OCI-LY3 (cell line): ENCODE measurements at regions not wholly inside any gene's neighbourhood (a gene's known extent, or its start where the extent isn't known, plus 50 kb on each side); places are given as distances from the start of the nearest gene placed in this dataset.

Experiments
- H2AFZ ChIP-seq: fragments of 200-600, 300-600 bp; shearing (Covaris generic); 2 replicates; pipeline ENCODE4 v1.6.0; 2014; ENCODE audit warnings: antibody characterized with exemption, low read depth, low read length
- H3K27ac ChIP-seq: fragments of 200-600, 300-600 bp; sonication (generic); 2 replicates; pipeline ENCODE4 v1.5.1; 2014; ENCODE audit warnings: mild to moderate bottlenecking, low read length, moderate library complexity, mixed read lengths
- H3K27me3 ChIP-seq: fragments of 200-600, 300-600 bp; sonication (generic); 2 replicates; pipeline ENCODE4 v1.6.1; 2014; ENCODE audit warnings: low read depth, low read length, mixed read lengths
- H3K36me3 ChIP-seq: fragments of 200-600, 300-600 bp; sonication (generic); replicated peaks from 2 replicates; pipeline ENCODE3; 2014; ENCODE audit warnings: low read depth, low read length, mixed read lengths
- H3K4me1 ChIP-seq: fragments of 300-600, 200-600 bp; sonication (generic); 2 replicates; pipeline ENCODE4 v1.6.1; 2014; ENCODE audit warnings: low read length, mixed read lengths
- H3K4me2 ChIP-seq: fragments of 200-600, 300-600 bp; sonication (generic); 2 replicates; pipeline ENCODE4 v1.6.1; 2014; ENCODE audit warnings: low read length, mixed read lengths
- H3K4me3 ChIP-seq: fragments of 300-600, 200-600 bp; sonication (generic); 2 replicates; pipeline ENCODE4 v1.5.1; 2014; ENCODE audit warnings: antibody characterized with exemption, mild to moderate bottlenecking, low read length, moderate library complexity
- H3K79me2 ChIP-seq: fragments of 300-600, 200-600 bp; shearing (Covaris generic); 2 replicates; pipeline ENCODE4 v1.6.1; 2014; ENCODE audit warnings: mild to moderate bottlenecking, low read length, mixed read lengths
- H3K9ac ChIP-seq: fragments of 300-600, 200-600 bp; shearing (Covaris generic); 2 replicates; pipeline ENCODE4 v1.6.0; 2014; ENCODE audit warnings: mild to moderate bottlenecking, low read length, moderate library complexity
- H3K9me3 ChIP-seq: fragments of 200-600, 300-600 bp; shearing (Covaris generic); 2 replicates; pipeline ENCODE4 v1.6.1; 2014; ENCODE audit warnings: low read length, mixed read lengths; ENCODE audit not compliant: insufficient read depth
- H4K20me1 ChIP-seq: fragments of 200-600, 300-600 bp; sonication (generic); 2 replicates; pipeline ENCODE4 v1.6.1; 2016; ENCODE audit warnings: low read length, mixed read lengths; ENCODE audit not compliant: insufficient read depth
- CTCF ChIP-seq: fragments of 200-600, 300-600 bp; sonication (generic); IDR thresholded peaks from 2 replicates; pipeline ENCODE4 v1.5.1; 2014; ENCODE audit warnings: antibody characterized with exemption, low read length, low read depth
- EZH2phosphoT487 ChIP-seq: fragments of 200-600 bp; shearing (Covaris generic); IDR thresholded peaks from 2 replicates; pipeline ENCODE4 v1.6.1; 2018; ENCODE audit warnings: antibody characterized with exemption, mixed run types, low read depth

GRCh38 chr2:143909577-143910353, 610.2 kb downstream of the ZEB2 start:
- H3K27ac ChIP-seq, result no peak overlapping the region
- H3K4me2 ChIP-seq, result no peak overlapping the region
- H4K20me1 ChIP-seq, result no peaks in the 10 kb centered on the region
- H2AFZ ChIP-seq, result no peak overlapping the region
- H3K36me3 ChIP-seq, result no peaks in the 10 kb centered on the region
- H3K4me3 ChIP-seq, result no peak overlapping the region
- H3K27me3 ChIP-seq, result no peaks in the 10 kb centered on the region
- no peak overlapping the region for H3K9ac ChIP-seq
- TF ChIP-seq CTCF, result no peak
- no peak for TF ChIP-seq EZH2phosphoT487
- peaks cover 31% of the 10 kb centered on the region for H3K4me1 ChIP-seq
- no peaks in the 10 kb centered on the region for H3K9me3 ChIP-seq
- H3K79me2 ChIP-seq, result no peaks in the 10 kb centered on the region

GRCh38 chr2:143908843-143909242, 611.1 kb downstream of the ZEB2 start:
- no peaks in the 10 kb centered on the region for H3K36me3 ChIP-seq
- H3K27ac ChIP-seq, result no peak overlapping the region
- H3K27me3 ChIP-seq, result no peaks in the 10 kb centered on the region
- H3K79me2 ChIP-seq, result no peaks in the 10 kb centered on the region
- H4K20me1 ChIP-seq, result no peaks in the 10 kb centered on the region
- H3K4me3 ChIP-seq, result no peak overlapping the region
- no peak overlapping the region for H3K9ac ChIP-seq
- TF ChIP-seq CTCF (no peak), EZH2phosphoT487 (no peak)
- H3K4me2 ChIP-seq, result no peak overlapping the region
- no peak overlapping the region for H2AFZ ChIP-seq
- no peaks in the 10 kb centered on the region for H3K9me3 ChIP-seq
- H3K4me1 ChIP-seq, result peaks cover 35% of the 10 kb centered on the region

GRCh38 chr2:143907801-143908200, 612.1 kb downstream of the ZEB2 start:
- TF ChIP-seq CTCF (no peak), EZH2phosphoT487 (no peak)
- H3K4me1 ChIP-seq, result peaks cover 36% of the 10 kb centered on the region

GRCh38 chr2:143906850-143907249, 613.1 kb downstream of the ZEB2 start:
- no peak overlapping the region for H3K9ac ChIP-seq
- no peak overlapping the region for H3K4me2 ChIP-seq
- H3K27me3 ChIP-seq, result no peaks in the 10 kb centered on the region
- H3K27ac ChIP-seq, result no peak overlapping the region
- no peaks in the 10 kb centered on the region for H3K9me3 ChIP-seq
- no peak overlapping the region for H3K4me3 ChIP-seq
- H3K36me3 ChIP-seq, result no peaks in the 10 kb centered on the region
- no peaks in the 10 kb centered on the region for H4K20me1 ChIP-seq
- no peak overlapping the region for H2AFZ ChIP-seq
- H3K4me1 ChIP-seq, result peaks cover 38% of the 10 kb centered on the region
- no peak for TF ChIP-seq EZH2phosphoT487
- no peak for TF ChIP-seq CTCF
- H3K79me2 ChIP-seq, result no peaks in the 10 kb centered on the region

More at GRCh38 chr2:143907801-143908200, 612.1 kb downstream of the ZEB2 start:
- Histone ChIP-seq H4K20me1 (no peaks in the 10 kb centered on the region), H3K27me3 (no peaks in the 10 kb centered on the region), H3K4me2 (no peak overlapping the region), H3K9ac (no peak overlapping the region), H3K4me3 (no peak overlapping the region), H2AFZ (no peak overlapping the region), H3K9me3 (no peaks in the 10 kb centered on the region), H3K36me3 (no peaks in the 10 kb centered on the region), H3K27ac (no peak overlapping the region), H3K79me2 (no peaks in the 10 kb centered on the region)
